ENCODE measurements at regions not wholly inside any gene's neighbourhood (a gene's known extent, or its start where the extent isn't known, plus 50 kb on each side); places are given as distances from the start of the nearest gene placed in this dataset.

DNA sequence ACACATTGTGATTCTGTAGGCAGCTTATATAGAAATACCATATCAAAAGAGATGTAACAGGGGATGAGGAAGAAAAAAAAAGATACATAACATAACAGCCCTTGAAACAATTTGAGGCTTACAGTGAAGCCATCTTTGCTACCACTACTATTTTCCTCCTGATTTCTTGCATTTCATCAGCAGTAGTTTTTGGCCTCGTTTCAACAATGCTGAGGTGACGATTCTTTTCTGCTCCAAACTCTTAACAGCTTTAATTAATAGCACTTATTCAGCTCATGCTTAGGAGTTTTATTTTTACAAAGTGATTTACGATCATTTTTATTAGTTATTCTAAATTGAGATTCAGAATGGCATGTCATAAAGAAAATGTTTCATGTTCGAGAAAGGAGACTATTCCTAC is 163.2 kb downstream of the DCK start:
- DNase-seq (ENCODE audit: low spot score) (no peak), FAIRE-seq (no peak)

GRCh38 chr4:71162386-71162785 is 168.9 kb downstream of the DCK start:
- FAIRE-seq, result no peak
- DNase-seq (ENCODE audit: low spot score), result no peak

DNA sequence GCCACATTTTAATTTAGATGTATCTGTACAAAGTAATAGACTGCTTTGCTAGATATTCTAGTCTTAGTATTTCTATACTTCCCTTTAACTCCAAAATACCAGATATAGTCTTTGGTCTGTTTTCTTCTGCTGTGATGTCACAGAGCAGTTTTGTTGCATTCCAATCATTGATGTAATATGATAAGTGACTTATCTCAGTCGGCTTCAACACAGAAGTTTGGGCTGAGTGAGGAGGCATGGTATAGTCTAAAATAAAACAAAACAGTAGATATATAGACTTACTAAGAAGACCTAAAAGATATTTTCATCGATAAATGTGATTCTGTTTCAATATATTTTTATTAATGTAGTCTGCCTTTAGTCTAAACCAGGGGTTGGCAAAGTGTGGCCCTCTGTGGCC is 169.9 kb downstream of the DCK start:
- FAIRE-seq (no peak), DNase-seq (ENCODE audit: low spot score) (no peak)

GRCh38 chr4:71167083-71167482 is 171.7 kb upstream of the SLC4A4 start:
- DNase-seq (ENCODE audit: low spot score) (no peak), FAIRE-seq (no peak)

- no peak for DNase-seq (ENCODE audit: low spot score)
- FAIRE-seq, result no peak
These were observed 167.2 kb upstream of the SLC4A4 start for GRCh38 chr4:71171592-71171991.

GRCh38 chr4:71181332-71181731 is 157.5 kb upstream of the SLC4A4 start:
- DNase-seq (ENCODE audit: low spot score) (no peak), FAIRE-seq (no peak)

- DNase-seq (ENCODE audit: low spot score) (peak; percentile 55), FAIRE-seq (peak; percentile 81)
These were observed 154.5 kb upstream of the SLC4A4 start for GRCh38 chr4:71184195-71184781.

DNA sequence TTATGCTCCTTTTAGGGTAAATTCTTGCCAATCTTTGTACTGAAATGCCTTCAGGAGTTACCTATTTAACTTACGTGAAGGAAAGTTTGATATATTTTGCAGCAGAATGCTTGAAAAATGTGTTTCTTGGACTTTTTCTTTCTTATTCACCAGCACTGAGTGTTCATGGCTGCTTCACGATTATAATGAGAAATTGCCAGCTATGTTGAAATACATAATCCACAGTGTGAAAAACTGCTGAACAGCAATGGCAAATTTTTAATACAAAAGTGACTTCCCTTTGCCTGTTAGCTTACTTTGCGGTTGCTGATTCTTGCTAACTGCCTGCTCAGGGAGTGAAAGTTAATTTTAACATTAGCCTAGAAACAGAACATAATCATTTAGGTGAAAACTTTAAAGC is 153.8 kb upstream of the SLC4A4 start:
- no peak for DNase-seq (ENCODE audit: low spot score)
- FAIRE-seq, result no peak

- FAIRE-seq (no peak), DNase-seq (ENCODE audit: low spot score) (no peak)
These were observed 152.6 kb upstream of the SLC4A4 start for GRCh38 chr4:71186257-71186565.

GRCh38 chr4:71186566-71187403 is 152.0 kb upstream of the SLC4A4 start:
- DNase-seq (ENCODE audit: low spot score), result peak; percentile 31
- no peak for FAIRE-seq

DNA sequence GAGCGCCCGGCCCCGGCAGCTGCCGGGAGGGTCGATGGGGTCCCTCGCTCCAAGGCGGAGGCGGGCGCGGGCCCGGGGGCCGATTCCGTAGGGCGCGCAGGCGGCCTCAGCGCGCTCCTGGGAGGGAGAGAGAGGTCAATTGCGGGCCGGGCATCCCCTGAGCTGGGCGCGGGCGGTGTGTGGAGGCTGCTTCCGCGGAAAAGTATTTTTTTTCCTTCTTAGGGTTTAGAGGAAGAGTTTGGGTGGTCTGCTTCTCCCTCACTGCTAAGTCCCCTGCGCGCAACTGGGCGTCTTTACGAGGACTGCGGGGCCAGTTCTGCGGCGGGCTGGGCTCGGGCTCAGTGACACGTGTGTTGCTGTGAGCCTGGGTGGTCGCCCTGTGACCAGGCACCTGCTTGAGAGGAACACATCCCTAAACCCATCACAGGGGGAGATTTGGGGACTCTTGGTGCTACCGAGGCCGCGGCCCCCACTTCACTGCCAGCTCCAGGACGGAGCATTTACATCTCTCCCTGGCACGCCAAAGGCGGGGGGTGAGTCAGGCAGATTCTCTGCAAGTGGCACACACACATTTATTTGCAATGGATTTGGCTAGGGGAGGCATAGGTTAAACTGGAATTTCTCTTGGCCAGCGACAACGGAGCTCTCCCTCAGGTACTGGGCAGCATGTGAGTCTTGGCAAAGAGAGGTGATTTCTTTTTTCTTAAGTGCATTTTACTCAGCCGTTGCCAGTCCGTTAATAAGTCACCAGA is 151.2 kb upstream of the SLC4A4 start:
- DNase-seq (ENCODE audit: low spot score), result peak; percentile 90
- peak; percentile 90 for FAIRE-seq

DNA sequence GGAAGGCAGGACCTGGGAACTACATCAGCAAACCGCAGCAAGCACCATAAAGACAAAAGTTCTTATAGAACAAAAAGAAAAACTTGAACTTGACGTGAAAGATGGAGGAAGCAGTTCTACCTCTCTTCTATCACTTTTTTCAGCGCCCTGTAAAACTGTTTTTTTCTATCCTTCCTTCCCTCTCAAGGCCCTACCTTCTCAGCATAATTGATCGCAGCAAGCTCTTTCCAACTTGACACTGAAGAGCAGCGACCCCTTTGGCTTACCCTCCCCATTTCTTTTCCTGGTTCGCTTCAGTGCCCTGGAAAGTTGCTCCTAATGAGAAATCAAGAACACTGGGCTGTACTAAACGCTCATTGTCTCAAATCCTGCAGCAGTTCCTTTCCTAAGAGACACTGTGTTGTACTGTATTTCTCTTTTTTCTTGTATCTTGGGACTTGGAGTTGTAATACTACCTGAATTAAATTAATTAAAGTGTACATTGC is 150.6 kb upstream of the SLC4A4 start:
- no peak for FAIRE-seq
- no peak for DNase-seq (ENCODE audit: low spot score)

DNA sequence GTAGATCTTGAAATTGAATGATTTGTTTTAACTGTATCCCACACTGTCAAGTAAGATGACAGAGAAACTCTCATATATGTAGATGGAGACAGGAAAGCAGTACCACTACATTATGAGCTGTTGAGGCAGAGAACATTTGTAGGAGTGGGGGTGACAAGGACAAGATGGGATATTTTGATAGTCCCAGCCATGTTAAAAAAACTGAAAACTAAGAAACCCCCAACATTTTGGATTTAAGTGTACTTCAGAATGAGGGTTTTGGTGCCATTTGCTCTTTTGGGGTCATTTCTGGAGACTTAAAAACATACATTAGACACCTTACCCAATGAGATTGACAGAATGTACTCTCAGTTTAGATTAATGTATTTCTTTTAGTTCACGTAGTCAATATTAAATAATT is 149.9 kb upstream of the SLC4A4 start:
- DNase-seq (ENCODE audit: low spot score), result no peak
- no peak for FAIRE-seq

DNA sequence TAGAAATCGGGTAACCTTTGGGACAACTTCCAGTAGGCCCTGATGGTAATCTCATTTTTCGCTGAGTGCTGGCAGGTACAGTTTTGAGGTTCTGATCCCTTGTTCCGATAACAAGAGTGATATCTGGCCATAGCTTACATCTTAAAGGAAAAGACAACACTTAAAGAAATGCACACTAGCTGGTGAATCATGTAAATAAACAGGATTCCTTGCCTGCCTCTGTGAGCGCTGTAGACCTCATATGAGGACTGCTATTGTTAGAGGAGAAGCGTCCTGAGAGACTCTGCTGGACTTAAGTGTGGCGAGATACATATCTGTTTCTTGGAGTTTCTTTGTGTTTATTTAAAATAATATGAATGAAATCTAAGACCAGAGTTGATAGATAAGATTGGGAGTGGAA is 149.3 kb upstream of the SLC4A4 start:
- DNase-seq (ENCODE audit: low spot score), result peak; percentile 46
- FAIRE-seq, result peak; percentile 78

DNA sequence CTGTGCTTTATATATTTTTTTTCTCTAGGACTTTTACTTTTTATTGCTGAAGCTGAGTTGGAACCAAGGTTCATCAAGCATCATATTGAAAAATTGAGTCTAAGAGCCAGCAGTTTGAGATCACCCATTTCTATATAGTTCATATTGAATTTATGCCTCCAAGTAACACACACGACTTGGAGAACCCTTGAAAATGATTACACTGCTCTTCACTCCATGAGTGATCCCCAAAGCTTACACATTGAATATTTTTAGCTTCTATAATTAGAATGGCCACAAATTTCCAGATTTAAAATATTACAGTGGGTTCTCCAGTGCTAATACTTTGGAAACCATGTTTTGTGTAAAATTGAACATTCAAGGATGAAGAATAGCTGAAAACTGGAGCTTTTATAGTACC is 144.4 kb upstream of the SLC4A4 start:
- DNase-seq (ENCODE audit: low spot score) (no peak), FAIRE-seq (no peak)

GRCh38 chr4:71195924-71196323 is 142.9 kb upstream of the SLC4A4 start:
- DNase-seq (ENCODE audit: low spot score) (peak; percentile 77), FAIRE-seq (peak; percentile 94)

GRCh38 chr4:71198958-71199357 is 139.9 kb upstream of the SLC4A4 start:
- DNase-seq (ENCODE audit: low spot score) (no peak), FAIRE-seq (no peak)

DNA sequence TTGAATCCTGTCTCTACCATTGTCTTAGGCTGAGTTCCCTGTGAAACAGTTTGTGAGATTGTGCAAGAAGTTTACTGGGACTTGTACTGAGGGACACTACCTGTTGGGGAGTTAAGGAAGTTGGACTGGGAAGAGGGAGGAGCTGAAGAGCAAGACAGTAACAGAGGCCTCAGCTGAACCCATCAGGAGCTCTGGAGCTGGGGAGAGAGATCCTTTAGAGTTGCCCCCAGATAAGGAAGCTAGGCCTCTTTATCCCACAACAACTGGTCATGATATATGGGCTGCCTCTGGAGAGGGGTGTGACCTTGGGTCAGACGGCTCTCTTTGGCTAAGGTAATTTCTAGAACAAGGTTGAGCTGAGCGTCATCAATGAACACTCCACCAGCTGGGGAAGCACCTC is 137.8 kb upstream of the SLC4A4 start:
- no peak for DNase-seq (ENCODE audit: low spot score)
- no peak for FAIRE-seq

GRCh38 chr4:71201817-71202576 is 136.8 kb upstream of the SLC4A4 start:
- FAIRE-seq, result no peak

GRCh38 chr4:71202705-71203104 is 136.1 kb upstream of the SLC4A4 start:
- no peak for DNase-seq (ENCODE audit: low spot score)
- no peak for FAIRE-seq

More at GRCh38 chr4:71201817-71202576, 136.8 kb upstream of the SLC4A4 start:
- DNase-seq (ENCODE audit: low spot score), result no peak

DNA sequence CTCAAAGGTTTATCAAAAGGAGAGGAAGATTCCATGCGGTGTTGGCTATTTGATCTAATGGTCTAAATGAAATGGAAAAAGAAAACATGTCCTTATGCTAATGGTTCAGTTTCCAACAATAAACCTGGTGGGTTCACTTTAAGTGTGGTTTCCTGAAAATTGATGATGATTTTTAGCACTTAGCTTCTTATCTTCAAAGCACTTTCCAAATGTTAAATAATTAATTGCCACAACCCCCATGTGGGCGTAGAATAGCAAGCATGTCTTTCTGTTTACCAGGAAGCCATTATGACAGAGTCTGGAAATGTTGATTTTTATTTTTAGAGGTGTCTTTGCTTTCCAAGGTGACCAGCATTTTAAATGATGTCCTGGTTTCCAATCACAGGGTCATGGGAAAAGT is 134.8 kb upstream of the SLC4A4 start:
- FAIRE-seq (no peak), DNase-seq (ENCODE audit: low spot score) (no peak)

DNA sequence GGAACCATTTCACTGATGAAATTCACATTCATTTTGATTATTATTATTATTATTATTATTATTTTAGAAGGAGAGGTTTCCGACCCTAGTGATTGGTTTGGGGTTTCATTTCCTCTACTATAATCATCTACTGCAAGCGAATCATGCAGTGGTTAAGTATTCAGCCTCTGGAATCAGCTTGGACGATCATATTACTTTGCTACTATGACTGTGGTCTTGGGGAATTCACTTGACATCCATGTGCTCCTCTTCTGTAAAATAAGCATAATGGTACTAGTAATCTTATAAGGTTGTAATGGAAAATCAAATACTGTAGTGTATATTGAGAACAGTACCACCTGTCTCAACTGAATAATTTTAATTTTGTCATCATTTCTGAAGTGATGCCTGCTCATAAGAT is 132.1 kb upstream of the SLC4A4 start:
- peak; percentile 81 for FAIRE-seq
- DNase-seq (ENCODE audit: low spot score), result peak; percentile 39

Measured in RCC 7860 (cell line).